GM19193 (cell line): ENCODE measurements at regions not wholly inside any gene's neighbourhood (a gene's known extent, or its start where the extent isn't known, plus 50 kb on each side); places are given as distances from the start of the nearest gene placed in this dataset.

Experiments
- POLR2A ChIP-seq: IDR thresholded peaks from 4 replicates; pipeline ENCODE4 v1.6.1; 2011; ENCODE audit not compliant: insufficient read depth, insufficient read length; ENCODE audit errors: extremely low read depth

GRCh38 chr1:166763318-166763717, 76.0 kb upstream of the POGK start:
- TF ChIP-seq POLR2A: no peak

DNA sequence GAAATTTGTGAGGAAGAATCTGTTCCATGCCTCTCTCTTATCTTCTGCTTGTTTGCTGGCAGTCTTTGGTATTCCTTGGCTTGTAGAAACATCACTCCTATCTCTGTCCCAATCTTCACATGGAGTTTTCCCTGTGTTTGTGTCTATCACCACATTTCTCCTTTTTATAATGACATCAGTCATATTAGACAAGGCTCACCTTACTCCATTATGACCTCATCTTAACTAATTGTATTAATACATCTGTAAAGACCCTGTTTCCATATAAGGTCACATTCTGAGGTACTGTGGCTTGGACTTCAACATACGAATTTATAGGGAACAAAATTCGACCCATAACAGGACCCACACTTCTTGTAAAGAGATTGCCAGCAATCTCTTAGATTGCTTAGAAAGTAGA, 72.3 kb upstream of the POGK start:
- no peak for TF ChIP-seq POLR2A

DNA sequence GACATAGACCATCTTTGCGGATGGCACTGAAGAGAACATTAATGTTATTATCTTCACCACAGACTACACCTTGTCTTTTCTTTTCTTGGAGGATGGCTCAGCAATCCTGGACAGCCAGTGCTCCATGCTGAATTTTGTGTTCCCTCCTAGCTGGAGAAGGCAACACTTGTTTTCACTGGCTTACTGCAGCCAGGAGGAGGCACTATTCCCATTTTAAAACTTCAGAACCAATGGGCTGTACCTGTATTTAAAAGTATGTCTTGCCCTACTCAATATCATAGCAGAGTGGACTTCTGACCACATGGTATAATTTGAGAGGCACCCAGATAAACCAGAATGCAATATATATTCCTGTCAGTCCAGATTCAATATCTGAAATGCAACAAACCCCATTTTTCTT, 53.3 kb upstream of the POGK start:
- no peak for TF ChIP-seq POLR2A

DNA sequence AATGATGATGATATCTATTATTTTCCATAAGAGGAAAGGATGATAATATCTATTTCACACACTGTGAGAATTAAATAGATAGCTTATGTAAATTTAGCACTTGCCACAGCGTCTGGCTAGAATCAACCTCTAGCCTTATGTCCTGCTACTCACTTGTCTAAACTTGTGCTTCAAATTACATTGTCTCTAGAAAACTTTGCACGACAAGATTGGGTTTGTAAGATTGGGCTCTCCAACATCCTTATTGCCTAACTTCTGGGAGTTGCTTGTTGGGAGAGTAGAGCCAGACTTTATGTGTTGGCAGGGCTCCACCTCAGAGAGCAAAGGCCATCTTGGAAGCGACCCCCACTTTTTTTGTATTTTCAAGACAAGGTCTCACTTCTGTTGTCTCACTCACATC, 50.0 kb upstream of the POGK start:
- TF ChIP-seq POLR2A: no peak
